ENCODE measurements at regions not wholly inside any gene's neighbourhood (a gene's known extent, or its start where the extent isn't known, plus 50 kb on each side); places are given as distances from the start of the nearest gene placed in this dataset.

DNA sequence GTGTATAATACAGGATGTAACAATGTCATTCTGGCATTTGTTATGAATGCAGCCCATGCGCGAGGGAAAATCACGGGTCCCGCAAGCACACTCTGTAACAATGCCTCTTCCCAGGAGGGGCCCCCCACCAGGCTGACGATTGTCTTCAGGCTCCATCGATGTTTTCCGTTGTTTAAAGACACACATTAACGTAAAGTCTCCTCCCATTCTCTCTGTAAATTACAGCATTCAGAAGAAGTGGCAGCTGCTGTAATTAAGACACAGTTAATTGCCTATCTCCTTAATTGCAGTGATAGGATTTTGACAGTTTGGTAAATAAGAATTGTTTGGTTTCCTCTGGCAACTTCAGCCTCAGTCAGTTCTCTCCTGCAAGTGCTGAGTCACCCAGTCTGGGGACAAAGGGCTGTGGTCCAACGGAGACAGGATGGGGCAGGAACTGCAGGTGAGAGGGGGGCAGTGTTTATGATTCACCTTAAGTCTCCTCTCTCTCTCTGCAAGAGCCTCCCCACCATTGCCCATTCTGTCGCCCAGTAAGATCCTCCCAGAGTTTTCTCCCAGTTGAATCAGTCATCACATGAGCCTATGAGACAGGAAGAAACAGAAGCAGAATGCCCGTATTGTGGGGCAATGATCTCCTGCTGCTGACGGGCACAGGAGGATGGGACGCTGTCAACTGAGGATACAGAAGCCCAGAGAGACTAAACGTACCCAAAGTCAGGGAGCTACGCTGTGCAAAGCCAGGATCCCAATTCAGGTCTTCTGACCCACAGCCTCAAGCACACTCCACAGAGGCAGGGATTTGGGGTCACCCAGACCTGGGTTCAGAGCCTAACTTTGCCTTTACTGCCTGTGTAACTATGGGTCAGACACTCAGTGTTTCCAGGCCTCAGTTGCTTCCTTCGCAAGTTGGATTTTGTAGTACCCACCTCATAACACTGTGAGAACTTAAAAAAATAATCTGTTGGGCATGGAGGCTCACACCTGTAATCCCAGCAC lies 110.0 kb downstream of the ADSS2 start:
- Histone ChIP-seq H3K36me3 (ENCODE audit: control insufficient read depth, low read length) (no peaks in the 10 kb centered on the region), H3K4me2 (ENCODE audit: low read length) (no peak overlapping the region), H3K79me2 (ENCODE audit: control insufficient read depth, low read length) (no peaks in the 10 kb centered on the region), H3K4me1 (ENCODE audit: control insufficient read depth, low read length) (no peaks in the 10 kb centered on the region), H3K9me2 (replicated peaks; ENCODE audit: control insufficient read depth, low read length) (no peaks in the 10 kb centered on the region), H3K9me3 (ENCODE audit: control insufficient read depth, insufficient read depth, low read length) (no peaks in the 10 kb centered on the region), H3K4me3 (ENCODE audit: low read length) (no peak overlapping the region), H3K27me3 (ENCODE audit: control insufficient read depth, low read length) (no peaks in the 10 kb centered on the region; the same call in 1 of the 2 replicates), H3K27ac (ENCODE audit: low read depth, low read length) (no peak overlapping the region), H3F3A (ENCODE audit: control insufficient read depth, insufficient read depth) (no peaks in the 10 kb centered on the region), H4K20me1 (ENCODE audit: control insufficient read depth, insufficient read depth, low read depth, low read length) (no peaks in the 10 kb centered on the region)
- no peak for TF ChIP-seq EZH2phosphoT487 (IDR thresholded peaks at IDR 0.05; ENCODE audit: borderline replicate concordance, low read length)

DNA sequence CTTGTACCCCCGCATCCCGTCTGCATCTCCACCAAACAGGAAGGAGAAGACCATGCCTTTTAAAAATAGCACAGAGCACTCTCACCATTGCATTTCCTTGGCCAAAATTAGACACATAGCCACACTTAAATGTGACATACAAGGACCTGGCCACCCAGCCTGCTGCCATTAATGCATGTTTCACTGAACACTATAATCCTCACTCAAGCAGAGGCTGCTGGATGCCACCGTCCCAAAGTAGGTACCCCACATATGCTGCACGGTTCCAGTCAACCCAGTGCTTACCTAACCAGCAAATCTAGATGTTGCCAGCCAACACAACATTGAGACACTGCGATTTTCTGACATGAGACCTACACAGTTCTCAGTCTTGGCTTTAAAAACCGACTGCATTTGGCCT lies 107.7 kb downstream of the ADSS2 start:
- H3K79me2 ChIP-seq (ENCODE audit: control insufficient read depth, low read length): no peaks in the 10 kb centered on the region
- H4K20me1 ChIP-seq (ENCODE audit: control insufficient read depth, insufficient read depth, low read depth, low read length): no peaks in the 10 kb centered on the region
- H3K4me1 ChIP-seq (ENCODE audit: control insufficient read depth, low read length): no peaks in the 10 kb centered on the region
- H3K4me2 ChIP-seq (ENCODE audit: low read length): no peak overlapping the region
- no peaks in the 10 kb centered on the region; the same call in 1 of the 2 replicates for H3K27me3 ChIP-seq (ENCODE audit: control insufficient read depth, low read length)
- no peaks in the 10 kb centered on the region for H3F3A ChIP-seq (ENCODE audit: control insufficient read depth, insufficient read depth)
- no peak overlapping the region for H3K4me3 ChIP-seq (ENCODE audit: low read length)
- H3K27ac ChIP-seq (ENCODE audit: low read depth, low read length): no peak overlapping the region
- no peaks in the 10 kb centered on the region for H3K36me3 ChIP-seq (ENCODE audit: control insufficient read depth, low read length)
- no peaks in the 10 kb centered on the region for H3K9me3 ChIP-seq (ENCODE audit: control insufficient read depth, insufficient read depth, low read length)
- TF ChIP-seq, protein P1, sequence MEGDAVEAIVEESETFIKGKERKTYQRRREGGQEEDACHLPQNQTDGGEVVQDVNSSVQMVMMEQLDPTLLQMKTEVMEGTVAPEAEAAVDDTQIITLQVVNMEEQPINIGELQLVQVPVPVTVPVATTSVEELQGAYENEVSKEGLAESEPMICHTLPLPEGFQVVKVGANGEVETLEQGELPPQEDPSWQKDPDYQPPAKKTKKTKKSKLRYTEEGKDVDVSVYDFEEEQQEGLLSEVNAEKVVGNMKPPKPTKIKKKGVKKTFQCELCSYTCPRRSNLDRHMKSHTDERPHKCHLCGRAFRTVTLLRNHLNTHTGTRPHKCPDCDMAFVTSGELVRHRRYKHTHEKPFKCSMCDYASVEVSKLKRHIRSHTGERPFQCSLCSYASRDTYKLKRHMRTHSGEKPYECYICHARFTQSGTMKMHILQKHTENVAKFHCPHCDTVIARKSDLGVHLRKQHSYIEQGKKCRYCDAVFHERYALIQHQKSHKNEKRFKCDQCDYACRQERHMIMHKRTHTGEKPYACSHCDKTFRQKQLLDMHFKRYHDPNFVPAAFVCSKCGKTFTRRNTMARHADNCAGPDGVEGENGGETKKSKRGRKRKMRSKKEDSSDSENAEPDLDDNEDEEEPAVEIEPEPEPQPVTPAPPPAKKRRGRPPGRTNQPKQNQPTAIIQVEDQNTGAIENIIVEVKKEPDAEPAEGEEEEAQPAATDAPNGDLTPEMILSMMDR (IDR thresholded peaks at IDR 0.05; ENCODE audit: low read depth, low read length, poor library complexity, severe bottlenecking): no peak
- TF ChIP-seq EZH2phosphoT487 (IDR thresholded peaks at IDR 0.05; ENCODE audit: borderline replicate concordance, low read length): no peak
- no peaks in the 10 kb centered on the region for H3K9me2 ChIP-seq (replicated peaks; ENCODE audit: control insufficient read depth, low read length)

DNA sequence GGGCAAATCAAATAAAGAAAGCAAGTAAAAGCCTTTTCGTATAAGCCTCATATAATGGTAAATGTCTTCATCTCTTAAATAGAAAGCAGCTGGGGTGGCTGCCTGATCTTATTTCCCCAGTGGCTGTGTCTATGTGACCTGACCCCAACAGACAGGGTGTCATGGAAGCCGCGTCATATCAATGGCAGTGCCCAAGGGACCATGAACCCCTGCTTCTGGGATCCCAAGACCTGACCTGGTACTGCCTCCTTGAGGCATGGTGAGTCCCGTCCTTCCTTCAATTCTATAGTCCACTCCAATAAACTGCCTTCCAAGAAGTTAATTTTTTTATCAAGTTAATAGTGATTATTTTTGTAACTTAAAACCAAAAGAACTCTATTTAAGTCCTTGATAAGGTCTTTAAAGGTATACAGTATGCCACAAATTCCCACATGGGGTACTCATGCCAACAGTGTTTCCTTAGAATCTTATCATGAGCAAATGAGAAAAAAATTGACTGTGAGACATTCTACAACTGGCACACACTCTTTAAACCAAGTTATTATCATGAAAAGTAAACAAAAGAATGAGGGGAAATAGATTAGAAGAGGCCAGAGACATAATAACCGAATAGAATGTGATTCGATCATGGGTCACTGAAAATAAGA lies 104.6 kb downstream of the ADSS2 start:
- Histone ChIP-seq H3K4me3 (ENCODE audit: low read length) (no peak overlapping the region), H3K79me2 (ENCODE audit: control insufficient read depth, low read length) (no peaks in the 10 kb centered on the region), H4K20me1 (ENCODE audit: control insufficient read depth, insufficient read depth, low read depth, low read length) (no peaks in the 10 kb centered on the region)

More for the DNA sequence above, 104.6 kb downstream of the ADSS2 start:
- Histone ChIP-seq H3K27me3 (ENCODE audit: control insufficient read depth, low read length) (0 out of 2 replicates have a peak, but pooled peaks cover 3% of the 10 kb centered on the region), H3F3A (ENCODE audit: control insufficient read depth, insufficient read depth) (no peaks in the 10 kb centered on the region), H3K9me3 (ENCODE audit: control insufficient read depth, insufficient read depth, low read length) (no peaks in the 10 kb centered on the region), H3K27ac (ENCODE audit: low read depth, low read length) (no peak overlapping the region), H3K4me2 (ENCODE audit: low read length) (no peak overlapping the region), H3K9me2 (replicated peaks; ENCODE audit: control insufficient read depth, low read length) (no peaks in the 10 kb centered on the region), H3K36me3 (ENCODE audit: control insufficient read depth, low read length) (no peaks in the 10 kb centered on the region), H3K4me1 (ENCODE audit: control insufficient read depth, low read length) (no peaks in the 10 kb centered on the region)
- no peak for TF ChIP-seq EZH2phosphoT487 (IDR thresholded peaks at IDR 0.05; ENCODE audit: borderline replicate concordance, low read length)
- TF ChIP-seq, protein P1 (IDR thresholded peaks at IDR 0.05; ENCODE audit: low read depth, low read length, poor library complexity, severe bottlenecking): no peak
